GM12873 (cell line): ENCODE measurements at regions not wholly inside any gene's neighbourhood (a gene's known extent, or its start where the extent isn't known, plus 50 kb on each side); places are given as distances from the start of the nearest gene placed in this dataset.

Experiments used
- CTCF ChIP-seq: IDR thresholded peaks from 2 replicates; pipeline ENCODE4 v1.5.1; 2012; ENCODE audit warnings: low read depth, mild to moderate bottlenecking, moderate library complexity, low read length, control low read depth; ENCODE audit not compliant: insufficient read depth; ENCODE audit errors: missing control alignments

GRCh38 chr1:82153272-82153629 lies 352.5 kb downstream of the ADGRL2 start:
- TF ChIP-seq CTCF, result no peak

DNA sequence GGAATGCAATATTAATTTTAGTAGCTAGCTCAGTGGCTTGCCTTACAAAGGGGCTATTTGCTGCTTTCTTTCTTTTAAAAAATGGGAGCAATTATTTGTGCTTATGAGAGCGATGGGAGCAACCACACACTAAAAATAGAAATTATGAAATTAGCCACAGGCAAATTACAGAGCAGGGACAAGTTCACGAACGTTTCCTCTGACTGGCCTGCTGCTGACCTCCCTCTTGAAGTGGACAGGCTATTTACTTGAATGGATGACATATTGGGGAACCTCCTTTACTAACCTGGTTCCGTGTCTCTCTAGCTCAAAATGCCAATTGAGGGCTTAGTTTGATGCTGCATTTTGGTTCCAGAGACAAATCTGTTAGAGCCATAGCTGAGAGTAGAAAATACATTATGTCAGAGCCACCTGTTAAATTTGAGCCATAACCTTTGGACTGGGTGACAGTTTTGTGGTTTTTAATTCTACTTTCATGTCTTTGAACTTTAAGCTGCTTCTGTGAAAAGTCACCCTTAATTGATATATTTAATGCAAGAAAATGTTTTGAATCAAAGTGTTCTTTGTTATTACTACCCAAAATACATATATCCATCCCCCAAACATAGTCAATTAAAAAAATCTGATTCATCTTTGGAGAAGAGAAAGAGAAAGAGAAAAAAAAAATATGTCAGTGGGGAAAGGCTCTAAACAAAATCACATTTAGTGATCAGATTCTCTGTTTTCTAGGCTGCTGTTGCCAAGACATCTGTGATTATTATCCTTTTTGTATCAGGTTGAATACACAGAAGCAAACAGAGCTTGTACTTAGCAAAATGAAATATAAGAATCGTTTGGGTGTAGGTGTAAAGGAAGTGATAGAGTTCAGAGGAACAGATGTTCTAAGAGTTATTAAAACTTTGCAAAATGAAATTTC lies 351.9 kb downstream of the ADGRL2 start:
- TF ChIP-seq CTCF, result no peak

- no peak for TF ChIP-seq CTCF
These were observed 344.9 kb downstream of the ADGRL2 start for GRCh38 chr1:82145656-82146055.

GRCh38 chr1:82143108-82143833 lies 342.5 kb downstream of the ADGRL2 start:
- no peak for TF ChIP-seq CTCF

DNA sequence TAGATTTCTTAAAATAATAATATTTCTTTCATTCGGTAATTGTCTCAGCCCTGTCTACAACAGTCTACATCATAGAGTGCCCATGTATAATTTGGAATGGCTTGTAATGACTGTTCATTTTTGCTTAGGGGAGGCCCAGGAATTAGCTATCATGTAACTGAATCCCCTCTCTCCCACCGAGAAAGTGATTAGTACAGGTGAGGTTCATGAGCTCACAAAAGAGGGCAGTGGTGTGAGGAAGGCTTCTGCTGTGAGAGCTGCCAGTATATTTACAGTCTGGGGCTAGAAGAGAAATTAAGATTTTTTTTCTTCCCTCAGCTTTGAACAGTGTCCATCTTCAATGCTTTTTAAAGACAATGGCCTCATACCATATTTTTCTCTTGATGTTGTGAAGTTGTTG lies 340.7 kb downstream of the ADGRL2 start:
- no peak for TF ChIP-seq CTCF

DNA sequence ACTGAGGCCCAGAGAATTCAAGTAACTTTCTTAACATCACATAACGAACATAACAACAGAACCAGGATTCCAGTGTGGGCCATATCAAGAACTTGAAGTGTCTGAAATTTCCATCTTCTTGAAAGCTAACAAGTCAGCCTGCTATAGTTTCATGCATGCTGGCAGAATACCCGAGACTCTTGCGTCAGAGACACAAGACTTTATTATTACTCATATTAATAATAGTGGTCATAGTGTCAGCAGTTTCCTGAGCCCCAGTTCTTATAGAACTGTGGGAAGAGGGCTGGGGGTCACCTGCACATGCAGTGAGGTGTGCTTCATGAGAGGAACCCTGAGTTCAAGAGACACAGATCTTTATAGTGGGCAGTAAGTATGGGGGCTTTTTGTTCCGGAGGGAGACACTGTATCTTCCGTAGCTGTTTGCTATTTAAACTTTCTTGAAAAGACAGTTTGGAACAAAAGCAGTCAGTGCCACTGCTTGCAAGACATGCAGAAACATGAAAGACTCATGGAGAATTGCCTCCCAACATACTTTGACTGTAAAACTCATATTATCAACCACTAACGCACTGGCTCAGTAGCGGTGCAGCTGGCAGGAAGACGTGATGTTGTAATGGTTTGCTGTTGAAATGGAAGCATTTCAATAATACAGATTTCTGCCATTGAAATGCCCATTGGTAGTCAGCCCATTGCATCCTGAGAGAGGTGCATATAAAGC lies 339.2 kb downstream of the ADGRL2 start:
- no peak for TF ChIP-seq CTCF

DNA sequence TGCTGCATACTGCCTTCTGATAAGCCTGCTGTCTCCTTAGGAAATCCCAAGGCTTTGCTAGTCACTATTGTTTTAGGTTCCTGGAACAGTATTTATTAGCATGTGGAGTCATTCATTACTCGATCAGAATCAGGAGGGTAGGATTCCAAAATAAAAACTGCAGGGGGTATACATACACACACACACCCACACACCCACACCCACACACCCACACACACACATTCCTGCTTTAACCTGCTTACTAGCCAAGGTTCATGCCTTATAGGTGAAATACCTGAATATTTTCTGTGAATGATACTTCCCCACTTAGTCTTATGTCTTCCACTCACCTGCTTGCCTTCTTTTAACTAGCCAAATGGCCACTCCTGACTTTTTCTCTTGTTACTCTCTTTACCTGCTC lies 325.1 kb downstream of the ADGRL2 start:
- no peak for TF ChIP-seq CTCF
